Esophagus muscularis mucosa (tissue), 4 donors: ENCODE measurements at regions not wholly inside any gene's neighbourhood (a gene's known extent, or its start where the extent isn't known, plus 50 kb on each side); places are given as distances from the start of the nearest gene placed in this dataset.

Experiments
- DNase-seq: peaks from one replicate; pipeline ENCODE4 v3.0.0-alpha.2; 2017; ENCODE audit errors: extremely low spot score
- H3K27ac ChIP-seq, 4 donors: fragments of 200-600 bp; sonication (generic); replicated peaks in 1 of 4; 1 replicate in 3 of 4; 2 replicates in 1 of 4; pipeline ENCODE4 v1.5.1; 2016 to 2019; ENCODE audit warnings: mild to moderate bottlenecking in 1 of 4
- H3K27me3 ChIP-seq, 4 donors: fragments of 200-600 bp; sonication (generic); one replicate each; pipeline versions ENCODE4 v1.5.1 to v1.6.0; 2016 to 2019
- H3K36me3 ChIP-seq, 4 donors: fragments of 200-600 bp; sonication (generic); one replicate each; pipeline ENCODE4 v1.5.1; 2016 to 2019
- H3K4me1 ChIP-seq, 4 donors: fragments of 200-600 bp; sonication (generic); one replicate each; pipeline ENCODE4 v1.5.1; 2016 to 2019
- H3K4me3 ChIP-seq, 4 donors: fragments of 200-600 bp; sonication (generic); 1 replicate in 2 of 4; 2 replicates in 2 of 4; pipeline ENCODE4 v1.5.1; 2016 to 2019; ENCODE audit warnings: mild to moderate bottlenecking in 4 of 4, moderate library complexity in 1 of 4
- H3K9me3 ChIP-seq, 4 donors: fragments of 200-600 bp; sonication (generic); 1 replicate in 3 of 4; 2 replicates in 1 of 4; pipeline ENCODE4 v1.5.1; 2016 to 2019
- EP300 ChIP-seq: sonication (generic); formaldehyde crosslinking; IDR thresholded peaks from one replicate; pipeline ENCODE4 v1.6.1; 2017; ENCODE audit warnings: antibody characterized with exemption
- POLR2A ChIP-seq: fragments of 450-650 bp; IDR thresholded peaks from one replicate; pipeline ENCODE4 v1.6.1; 2017; ENCODE audit warnings: antibody characterized with exemption, moderate library complexity, mild to moderate bottlenecking, low read depth
- POLR2AphosphoS5 ChIP-seq, 2 donors: sonication (generic); formaldehyde crosslinking; IDR thresholded peaks; one replicate each; pipeline ENCODE4 v1.6.1; 2017; ENCODE audit warnings: antibody characterized with exemption in 2 of 2
- WGBS: methylation state at CpG from one replicate; pipeline ENCODE4 v1.1.5; 2018; 5-methylcytosine and 5-hydroxymethylcytosine counted together
- intact Hi-C: fragments of 100-400 bp; cut with DNase I; formaldehyde crosslinking; loops from one replicate; pipeline ENCODE4 v1.15.1; 2023
- TF ChIP-seq, protein P1 (sequence below), 3 experiments: fragments of 200-600 bp in 2 of 3; fragments of 450-650 bp in 1 of 3; sonication (generic) in 2 of 3; IDR thresholded peaks; one replicate each; pipeline ENCODE4 v1.5.1; 2017 to 2019; ENCODE audit warnings: antibody characterized with exemption in 3 of 3, mild to moderate bottlenecking in 2 of 3, moderate library complexity in 1 of 3

DNA sequence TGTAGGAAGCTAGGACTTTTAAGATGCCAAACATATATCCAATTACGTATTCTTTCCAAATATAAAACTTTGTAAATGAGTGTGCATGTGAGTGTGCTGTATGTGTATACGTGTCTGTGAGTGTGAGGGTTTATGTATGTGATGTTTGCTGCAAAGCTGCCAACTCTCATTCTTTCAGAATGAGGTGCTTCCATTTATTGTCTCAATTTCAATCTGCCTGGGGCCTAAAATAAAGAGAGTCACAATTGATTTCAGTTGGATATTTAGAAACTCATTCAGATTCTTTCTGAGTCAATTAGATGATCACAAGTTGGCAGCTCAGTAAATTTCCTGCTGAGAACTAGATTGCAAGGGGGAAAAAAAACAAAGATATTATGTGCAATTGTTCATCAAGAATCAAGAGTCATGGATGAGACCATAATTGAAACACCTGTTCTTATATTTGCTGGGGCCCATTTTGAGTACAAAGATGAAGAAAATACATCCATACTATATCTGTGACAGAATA lies 621.2 kb upstream of the ACVR2A start:
- intact Hi-C loops = no loop called here
- 79% methylated on average over 2 of the region's 2 CpGs for WGBS
- no peak overlapping the region for H3K27ac ChIP-seq
- H3K4me1 ChIP-seq = no peaks in the 10 kb centered on the region
- DNase-seq = no peak
- H3K36me3 ChIP-seq = no peaks in the 10 kb centered on the region
- H3K9me3 ChIP-seq = no peaks in the 10 kb centered on the region
- no peak overlapping the region for H3K4me3 ChIP-seq
- no peaks in the 10 kb centered on the region for H3K27me3 ChIP-seq
- TF ChIP-seq, protein P1, sequence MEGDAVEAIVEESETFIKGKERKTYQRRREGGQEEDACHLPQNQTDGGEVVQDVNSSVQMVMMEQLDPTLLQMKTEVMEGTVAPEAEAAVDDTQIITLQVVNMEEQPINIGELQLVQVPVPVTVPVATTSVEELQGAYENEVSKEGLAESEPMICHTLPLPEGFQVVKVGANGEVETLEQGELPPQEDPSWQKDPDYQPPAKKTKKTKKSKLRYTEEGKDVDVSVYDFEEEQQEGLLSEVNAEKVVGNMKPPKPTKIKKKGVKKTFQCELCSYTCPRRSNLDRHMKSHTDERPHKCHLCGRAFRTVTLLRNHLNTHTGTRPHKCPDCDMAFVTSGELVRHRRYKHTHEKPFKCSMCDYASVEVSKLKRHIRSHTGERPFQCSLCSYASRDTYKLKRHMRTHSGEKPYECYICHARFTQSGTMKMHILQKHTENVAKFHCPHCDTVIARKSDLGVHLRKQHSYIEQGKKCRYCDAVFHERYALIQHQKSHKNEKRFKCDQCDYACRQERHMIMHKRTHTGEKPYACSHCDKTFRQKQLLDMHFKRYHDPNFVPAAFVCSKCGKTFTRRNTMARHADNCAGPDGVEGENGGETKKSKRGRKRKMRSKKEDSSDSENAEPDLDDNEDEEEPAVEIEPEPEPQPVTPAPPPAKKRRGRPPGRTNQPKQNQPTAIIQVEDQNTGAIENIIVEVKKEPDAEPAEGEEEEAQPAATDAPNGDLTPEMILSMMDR (IDR thresholded peaks at IDR 0.05) = no peak
- TF ChIP-seq POLR2AphosphoS5 (IDR thresholded peaks at IDR 0.05) = no peak

- DNase-seq = no peak
- no peak overlapping the region for H3K27ac ChIP-seq
- no peaks in the 10 kb centered on the region for H3K36me3 ChIP-seq
- no peak overlapping the region for H3K4me3 ChIP-seq
- no peaks in the 10 kb centered on the region for H3K4me1 ChIP-seq
- H3K9me3 ChIP-seq = no peaks in the 10 kb centered on the region
- intact Hi-C loops = no loop called here
- TF ChIP-seq POLR2A (no peak), POLR2AphosphoS5 (IDR thresholded peaks at IDR 0.05) (no peak), EP300 (no peak)
- TF ChIP-seq, protein P1 (IDR thresholded peaks at IDR 0.05) = no peak
- no peaks in the 10 kb centered on the region for H3K27me3 ChIP-seq
Observed at GRCh38 chr2:147223119-147223518, 621.7 kb upstream of the ACVR2A start.

DNA sequence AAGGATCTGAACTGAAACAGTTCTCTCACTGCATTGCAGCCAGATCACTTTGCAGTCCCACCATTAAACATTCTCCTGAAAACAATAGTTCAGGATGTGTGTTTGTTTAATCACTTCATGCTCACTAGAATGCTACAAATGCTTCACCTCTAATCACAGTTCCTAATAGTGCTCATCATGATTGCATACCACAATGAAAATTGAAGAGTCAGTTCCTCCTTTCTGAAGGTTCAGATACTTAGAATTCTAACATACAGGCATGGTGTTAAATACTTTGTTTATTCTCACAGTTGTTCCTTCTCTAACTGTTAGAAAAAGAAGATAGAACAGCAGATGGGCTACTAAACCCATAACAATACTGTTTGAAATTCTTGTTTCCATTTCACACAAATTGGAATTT lies 622.3 kb upstream of the ACVR2A start:
- Histone ChIP-seq H3K4me1 (no peaks in the 10 kb centered on the region), H3K36me3 (no peaks in the 10 kb centered on the region), H3K27ac (no peak overlapping the region), H3K4me3 (no peak overlapping the region), H3K9me3 (no peaks in the 10 kb centered on the region), H3K27me3 (no peaks in the 10 kb centered on the region)
- no peak for TF ChIP-seq EP300
- no peak for TF ChIP-seq POLR2AphosphoS5 (IDR thresholded peaks at IDR 0.05)
- TF ChIP-seq, protein P1 (IDR thresholded peaks at IDR 0.05) = no peak
- TF ChIP-seq POLR2A = no peak
- no peak for DNase-seq
- intact Hi-C loops = no loop called here

DNA sequence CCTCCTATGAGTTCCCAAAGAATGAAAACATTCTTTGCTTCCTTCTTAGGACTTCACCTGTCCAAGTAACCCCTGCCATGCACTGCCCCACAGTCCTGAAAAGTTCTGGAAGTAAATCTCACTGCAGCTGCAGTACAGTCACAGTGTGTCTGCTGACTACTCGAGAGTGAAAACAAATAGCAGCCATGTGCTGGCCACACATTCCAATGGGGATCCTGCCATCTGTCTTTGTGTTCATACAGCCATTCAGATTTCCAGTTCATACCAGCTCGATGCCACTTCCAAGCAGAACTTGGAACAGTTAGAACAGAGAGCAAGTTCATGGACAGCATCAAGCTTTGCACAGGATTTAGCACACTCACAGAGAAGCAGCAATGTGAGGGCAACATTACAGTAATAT lies 629.9 kb upstream of the ACVR2A start:
- no peak for DNase-seq
- H3K9me3 ChIP-seq = no peaks in the 10 kb centered on the region
- WGBS = 48% methylated on average over 2 of the region's 2 CpGs
- no peaks in the 10 kb centered on the region for H3K27me3 ChIP-seq
- H3K4me1 ChIP-seq = no peaks in the 10 kb centered on the region
- no peak overlapping the region for H3K4me3 ChIP-seq
- intact Hi-C loops = no loop called here
- H3K36me3 ChIP-seq = no peaks in the 10 kb centered on the region
- H3K27ac ChIP-seq = no peak overlapping the region
- TF ChIP-seq, protein P1 (IDR thresholded peaks at IDR 0.05) = no peak
- TF ChIP-seq POLR2A = no peak

- H3K4me3 ChIP-seq = no peak overlapping the region
- no peaks in the 10 kb centered on the region for H3K36me3 ChIP-seq
- no peak overlapping the region for H3K27ac ChIP-seq
- intact Hi-C loops = no loop called here
- peaks cover 0 to 7% (median 2%) of the 10 kb centered on the region in 4 donors for H3K9me3 ChIP-seq
- no peaks in the 10 kb centered on the region for H3K4me1 ChIP-seq
- DNase-seq = no peak
- no peaks in the 10 kb centered on the region for H3K27me3 ChIP-seq
- TF ChIP-seq POLR2A (no peak), EP300 (no peak), POLR2AphosphoS5 (IDR thresholded peaks at IDR 0.05) (no peak)
- TF ChIP-seq, protein P1 (IDR thresholded peaks at IDR 0.05) = no peak
Observed at GRCh38 chr2:147211484-147211883, 633.3 kb upstream of the ACVR2A start.
